Uterus (tissue), 2 donors: ENCODE measurements at regions not wholly inside any gene's neighbourhood (a gene's known extent, or its start where the extent isn't known, plus 50 kb on each side); places are given as distances from the start of the nearest gene placed in this dataset.

Experiments used
- POLR2A ChIP-seq, 2 donors: fragments of 450-650 bp; IDR thresholded peaks; one replicate each; pipeline ENCODE4 v1.6.1; 2016; ENCODE audit warnings: antibody characterized with exemption in 2 of 2, mild to moderate bottlenecking in 1 of 2, moderate library complexity in 1 of 2
- TF ChIP-seq, protein P1 (sequence below), 4 experiments: fragments of 200-600 bp in 2 of 4; fragments of 450-650 bp in 2 of 4; sonication (generic) in 2 of 4; IDR thresholded peaks; one replicate each; pipeline ENCODE4 v1.5.1; 2016 to 2019; ENCODE audit warnings: antibody characterized with exemption in 4 of 4, mild to moderate bottlenecking in 2 of 4, moderate library complexity in 1 of 4

DNA sequence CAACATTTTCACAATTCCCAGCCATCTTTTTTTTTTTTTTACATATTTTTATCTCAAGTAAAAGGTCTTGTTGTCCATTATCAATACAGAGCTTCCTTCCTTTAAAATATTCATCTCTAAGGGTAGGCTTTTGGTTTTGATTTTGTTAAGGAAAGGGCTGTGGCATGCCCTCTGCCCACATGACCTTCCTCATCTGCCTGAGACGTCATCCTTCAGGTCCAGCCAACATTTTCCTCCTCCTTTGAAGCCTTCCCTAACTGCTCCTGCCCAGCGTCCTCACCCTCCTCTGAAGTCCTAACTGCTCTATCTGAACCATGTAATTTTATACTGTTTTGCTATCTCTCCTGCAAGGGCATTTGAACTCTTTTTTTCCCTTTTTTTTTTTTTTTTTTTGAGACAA lies 73.9 kb upstream of the TGM3 start:
- TF ChIP-seq, protein P1, sequence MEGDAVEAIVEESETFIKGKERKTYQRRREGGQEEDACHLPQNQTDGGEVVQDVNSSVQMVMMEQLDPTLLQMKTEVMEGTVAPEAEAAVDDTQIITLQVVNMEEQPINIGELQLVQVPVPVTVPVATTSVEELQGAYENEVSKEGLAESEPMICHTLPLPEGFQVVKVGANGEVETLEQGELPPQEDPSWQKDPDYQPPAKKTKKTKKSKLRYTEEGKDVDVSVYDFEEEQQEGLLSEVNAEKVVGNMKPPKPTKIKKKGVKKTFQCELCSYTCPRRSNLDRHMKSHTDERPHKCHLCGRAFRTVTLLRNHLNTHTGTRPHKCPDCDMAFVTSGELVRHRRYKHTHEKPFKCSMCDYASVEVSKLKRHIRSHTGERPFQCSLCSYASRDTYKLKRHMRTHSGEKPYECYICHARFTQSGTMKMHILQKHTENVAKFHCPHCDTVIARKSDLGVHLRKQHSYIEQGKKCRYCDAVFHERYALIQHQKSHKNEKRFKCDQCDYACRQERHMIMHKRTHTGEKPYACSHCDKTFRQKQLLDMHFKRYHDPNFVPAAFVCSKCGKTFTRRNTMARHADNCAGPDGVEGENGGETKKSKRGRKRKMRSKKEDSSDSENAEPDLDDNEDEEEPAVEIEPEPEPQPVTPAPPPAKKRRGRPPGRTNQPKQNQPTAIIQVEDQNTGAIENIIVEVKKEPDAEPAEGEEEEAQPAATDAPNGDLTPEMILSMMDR (IDR thresholded peaks at IDR 0.05): no peak
- no peak for TF ChIP-seq POLR2A (IDR thresholded peaks at IDR 0.05)
